ENCODE measurements at regions not wholly inside any gene's neighbourhood (a gene's known extent, or its start where the extent isn't known, plus 50 kb on each side); places are given as distances from the start of the nearest gene placed in this dataset.

DNA sequence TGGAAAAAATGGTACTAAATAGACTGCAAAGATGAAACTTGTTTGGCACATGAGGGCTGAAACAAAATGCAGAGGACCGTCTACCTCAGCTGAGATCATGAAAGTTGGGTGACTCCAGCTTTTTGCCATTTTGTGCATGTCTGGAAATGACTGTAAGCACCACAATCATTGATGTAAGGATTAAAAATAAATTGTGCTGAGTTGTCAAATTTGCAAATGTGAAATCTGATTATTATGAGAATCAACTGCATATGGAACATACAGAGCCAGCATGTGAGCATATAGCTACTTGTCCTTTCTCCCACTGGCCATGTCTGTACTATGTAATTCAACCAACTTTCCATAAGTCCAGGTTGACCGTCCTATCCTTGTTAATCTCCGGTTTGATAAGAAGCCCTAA is 736.9 kb upstream of the PRMT6 start:
- no peak overlapping the region for H3K4me3 ChIP-seq (ENCODE audit: low read depth, low read length)
- no peak for DNase-seq (ENCODE audit: low read depth)
- in situ Hi-C loops (cut with HindIII; ENCODE audit: low sequenced_read_pairs): no loop called here
- TF ChIP-seq, protein P1, sequence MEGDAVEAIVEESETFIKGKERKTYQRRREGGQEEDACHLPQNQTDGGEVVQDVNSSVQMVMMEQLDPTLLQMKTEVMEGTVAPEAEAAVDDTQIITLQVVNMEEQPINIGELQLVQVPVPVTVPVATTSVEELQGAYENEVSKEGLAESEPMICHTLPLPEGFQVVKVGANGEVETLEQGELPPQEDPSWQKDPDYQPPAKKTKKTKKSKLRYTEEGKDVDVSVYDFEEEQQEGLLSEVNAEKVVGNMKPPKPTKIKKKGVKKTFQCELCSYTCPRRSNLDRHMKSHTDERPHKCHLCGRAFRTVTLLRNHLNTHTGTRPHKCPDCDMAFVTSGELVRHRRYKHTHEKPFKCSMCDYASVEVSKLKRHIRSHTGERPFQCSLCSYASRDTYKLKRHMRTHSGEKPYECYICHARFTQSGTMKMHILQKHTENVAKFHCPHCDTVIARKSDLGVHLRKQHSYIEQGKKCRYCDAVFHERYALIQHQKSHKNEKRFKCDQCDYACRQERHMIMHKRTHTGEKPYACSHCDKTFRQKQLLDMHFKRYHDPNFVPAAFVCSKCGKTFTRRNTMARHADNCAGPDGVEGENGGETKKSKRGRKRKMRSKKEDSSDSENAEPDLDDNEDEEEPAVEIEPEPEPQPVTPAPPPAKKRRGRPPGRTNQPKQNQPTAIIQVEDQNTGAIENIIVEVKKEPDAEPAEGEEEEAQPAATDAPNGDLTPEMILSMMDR (IDR thresholded peaks at IDR 0.05; ENCODE audit: low read depth, low read length, missing control alignments): no peak

DNA sequence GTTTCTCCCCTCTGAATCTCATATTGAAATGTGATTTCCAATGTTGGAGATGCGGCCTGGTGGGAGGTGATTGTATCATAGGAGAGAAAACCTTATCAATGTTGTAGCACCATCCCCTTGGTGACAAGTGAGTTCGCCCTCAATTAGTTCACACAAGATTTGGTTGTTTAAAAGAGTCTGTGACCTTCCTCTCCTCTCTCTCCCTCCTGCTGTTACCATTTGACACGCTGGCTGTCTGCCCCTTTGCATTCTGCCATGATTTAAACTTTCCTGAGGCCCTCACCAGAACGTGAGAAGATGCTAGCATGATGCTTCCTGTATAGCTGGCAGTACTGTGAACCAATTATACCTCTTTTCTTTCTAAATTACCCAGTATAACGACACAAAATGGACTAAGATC is 730.9 kb upstream of the PRMT6 start:
- DNase-seq (ENCODE audit: low read depth): no peak

DNA sequence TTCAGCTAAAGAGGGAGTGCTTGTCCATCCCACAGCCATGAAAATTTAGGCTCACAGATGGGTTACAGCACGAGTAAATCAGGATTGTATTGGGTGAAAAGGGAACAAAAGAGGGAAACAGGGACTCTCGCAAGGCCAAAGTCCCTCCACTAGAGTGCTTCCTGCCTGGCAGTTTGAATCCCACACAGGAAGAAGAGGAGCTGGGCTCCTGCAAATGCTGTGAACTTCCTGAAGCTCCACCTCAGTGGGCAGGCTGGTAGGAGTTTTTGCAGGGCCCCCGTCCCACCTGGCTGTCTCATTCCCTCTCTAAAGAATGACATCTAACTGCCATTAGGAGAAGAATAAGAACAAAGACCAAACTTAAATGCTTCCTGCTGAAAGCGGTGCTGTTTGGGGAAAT is 712.0 kb upstream of the PRMT6 start:
- TF ChIP-seq, protein P1 (IDR thresholded peaks at IDR 0.05; ENCODE audit: low read depth, low read length, missing control alignments): no peak
- no peak for DNase-seq (ENCODE audit: low read depth)
- H3K4me3 ChIP-seq (ENCODE audit: low read depth, low read length): no peak overlapping the region
- in situ Hi-C loops (cut with HindIII; ENCODE audit: low sequenced_read_pairs): no loop called here

More for the DNA sequence above, 730.9 kb upstream of the PRMT6 start:
- H3K4me3 ChIP-seq (ENCODE audit: low read depth, low read length): no peak overlapping the region
- TF ChIP-seq, protein P1 (IDR thresholded peaks at IDR 0.05; ENCODE audit: low read depth, low read length, missing control alignments): no peak
- in situ Hi-C loops (cut with HindIII; ENCODE audit: low sequenced_read_pairs): no loop called here

DNA sequence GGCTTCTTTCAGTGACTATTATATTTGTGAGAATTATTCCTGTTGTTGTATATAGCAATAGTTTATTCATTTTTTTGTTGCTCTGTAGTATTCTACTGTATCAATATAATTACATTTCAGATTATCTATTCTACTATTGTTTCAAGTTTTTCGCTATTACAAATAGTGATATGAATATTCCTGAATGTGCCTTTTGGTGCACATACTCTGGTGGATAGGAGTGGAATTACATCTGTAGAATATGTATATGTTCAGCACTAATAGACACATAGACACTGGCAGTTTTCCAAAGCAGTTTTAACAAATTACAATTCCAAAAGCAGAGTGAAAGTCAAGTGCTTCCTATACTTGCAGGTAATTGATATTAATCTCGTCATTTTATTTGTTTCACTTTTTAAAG is 696.2 kb upstream of the PRMT6 start:
- in situ Hi-C loops (cut with HindIII; ENCODE audit: low sequenced_read_pairs): no loop called here
- DNase-seq (ENCODE audit: low read depth): no peak
- TF ChIP-seq, protein P1 (IDR thresholded peaks at IDR 0.05; ENCODE audit: low read depth, low read length, missing control alignments): no peak
- H3K4me3 ChIP-seq (ENCODE audit: low read depth, low read length): no peak overlapping the region

DNA sequence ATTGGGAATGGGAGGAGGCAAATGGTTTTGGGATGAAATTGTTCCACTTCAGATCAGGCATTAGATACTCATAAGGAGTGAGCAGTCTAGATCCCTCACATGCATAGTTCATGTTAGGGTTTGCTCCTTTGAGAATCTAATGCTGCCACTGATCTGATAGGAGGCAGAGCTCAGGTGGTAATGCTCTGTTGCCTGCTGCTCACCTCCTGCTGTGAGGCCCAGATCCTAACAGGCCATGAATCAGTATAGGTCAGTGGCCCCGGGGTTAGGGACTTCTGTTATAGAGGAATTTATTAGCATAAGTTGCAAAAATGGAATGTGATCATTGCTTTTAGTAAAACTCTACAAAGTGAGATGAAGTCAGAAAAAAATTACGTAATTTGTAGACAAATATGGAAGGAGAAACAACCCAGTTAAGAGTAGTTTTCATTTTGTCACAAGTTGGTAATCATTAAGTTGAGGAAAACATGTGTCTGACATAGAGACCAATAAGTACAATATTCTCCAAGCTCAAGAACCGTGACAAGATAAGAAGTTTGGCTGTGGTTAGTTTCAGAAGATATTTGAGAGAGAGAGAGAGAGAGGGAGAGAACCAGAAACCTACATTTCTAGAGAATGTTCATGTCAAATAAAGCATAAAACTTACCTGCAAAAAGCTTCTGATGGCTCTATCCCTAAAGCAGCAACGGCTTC is 689.7 kb upstream of the PRMT6 start:
- TF ChIP-seq, protein P1 (IDR thresholded peaks at IDR 0.05; ENCODE audit: low read depth, low read length, missing control alignments): no peak
- no peak overlapping the region for H3K4me3 ChIP-seq (ENCODE audit: low read depth, low read length)

DNA sequence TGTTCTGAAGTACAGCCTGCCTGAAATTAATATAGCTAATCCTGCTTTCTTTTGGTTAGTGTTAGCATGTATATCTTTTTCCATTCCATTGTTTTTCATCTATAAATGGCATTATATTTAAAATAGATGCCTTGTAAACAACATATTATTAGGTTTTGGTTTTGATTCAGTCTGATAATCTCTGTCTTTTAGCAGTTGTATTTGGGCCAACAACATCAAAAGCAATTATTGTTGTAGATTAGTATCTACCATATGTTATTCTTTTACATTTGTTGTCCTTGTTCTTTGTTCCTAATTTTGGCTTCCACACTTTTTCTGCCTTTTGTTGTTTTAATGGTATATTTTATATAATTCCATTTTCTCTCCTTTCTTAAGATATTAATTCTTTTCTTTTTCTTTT is 678.2 kb upstream of the PRMT6 start:
- in situ Hi-C loops (cut with HindIII; ENCODE audit: low sequenced_read_pairs): no loop called here
- DNase-seq (ENCODE audit: low read depth): no peak
- TF ChIP-seq, protein P1 (IDR thresholded peaks at IDR 0.05; ENCODE audit: low read depth, low read length, missing control alignments): no peak
- H3K4me3 ChIP-seq (ENCODE audit: low read depth, low read length): no peak overlapping the region

More for the DNA sequence above, 689.7 kb upstream of the PRMT6 start:
- no peak for DNase-seq (ENCODE audit: low read depth)
- in situ Hi-C loops (cut with HindIII; ENCODE audit: low sequenced_read_pairs): no loop called here
